GM23248 (cell line): ENCODE measurements at regions not wholly inside any gene's neighbourhood (a gene's known extent, or its start where the extent isn't known, plus 50 kb on each side); places are given as distances from the start of the nearest gene placed in this dataset.

Experiments used
- EZH2 ChIP-seq: fragments of 200-600 bp; sonication (generic); IDR thresholded peaks from 2 replicates; pipeline ENCODE4 v1.6.1; 2018; ENCODE audit warnings: antibody characterized with exemption, mild to moderate bottlenecking; ENCODE audit not compliant: insufficient read depth, poor library complexity, severe bottlenecking
- EZH2phosphoT487 ChIP-seq: fragments of 200-600 bp; sonication (generic); IDR thresholded peaks from 2 replicates; pipeline ENCODE4 v1.6.1; 2018; ENCODE audit warnings: antibody characterized with exemption, moderate library complexity, mild to moderate bottlenecking, low read depth; ENCODE audit not compliant: insufficient read depth

DNA sequence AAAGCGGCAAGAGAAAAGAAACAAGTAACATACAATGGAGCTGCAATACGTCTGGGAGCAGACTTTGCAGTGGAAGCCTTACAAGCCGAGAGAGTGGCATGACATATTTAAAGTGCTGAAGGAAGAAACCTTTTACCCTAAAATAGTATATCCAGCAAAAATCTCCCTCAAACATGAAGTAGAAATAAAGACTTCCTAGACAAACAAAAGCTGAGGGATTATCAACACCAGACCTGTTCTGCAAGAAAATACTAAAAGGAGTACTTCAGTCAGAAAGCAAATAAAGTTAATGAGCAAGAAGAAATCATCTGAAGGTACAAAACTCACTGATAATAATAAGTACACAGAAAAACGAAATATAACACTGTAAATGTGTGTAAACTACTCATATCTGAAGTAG, 77.5 kb upstream of the ABCD2 start:
- TF ChIP-seq EZH2 (no peak), EZH2phosphoT487 (no peak)
